ENCODE measurements at regions not wholly inside any gene's neighbourhood (a gene's known extent, or its start where the extent isn't known, plus 50 kb on each side); places are given as distances from the start of the nearest gene placed in this dataset.
"Not testable (repeated sequence)": the region's sequence is repeated elsewhere in the genome, so short reads cannot be mapped to it uniquely, and the experiment has no call there.

DNA sequence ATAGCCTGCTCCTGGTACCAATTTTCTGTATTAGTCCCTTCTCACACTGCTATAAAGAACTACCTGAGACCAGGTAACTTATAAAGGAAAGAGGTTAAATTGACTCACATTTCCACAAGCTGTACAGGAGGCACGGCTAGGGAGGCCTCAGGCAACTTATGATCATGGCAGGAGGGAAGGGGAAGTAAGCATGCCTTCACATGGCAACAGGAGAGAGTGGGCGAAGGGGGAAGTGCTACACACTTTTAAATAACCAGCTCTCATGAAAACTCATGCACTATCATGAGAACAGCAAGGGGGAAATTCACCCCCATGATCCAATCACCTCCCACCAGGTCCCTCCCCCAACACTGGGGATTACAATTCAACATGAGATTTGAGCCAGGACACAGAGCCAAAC is 284.5 kb upstream of the KLF4 start:
- TF ChIP-seq, protein P1, sequence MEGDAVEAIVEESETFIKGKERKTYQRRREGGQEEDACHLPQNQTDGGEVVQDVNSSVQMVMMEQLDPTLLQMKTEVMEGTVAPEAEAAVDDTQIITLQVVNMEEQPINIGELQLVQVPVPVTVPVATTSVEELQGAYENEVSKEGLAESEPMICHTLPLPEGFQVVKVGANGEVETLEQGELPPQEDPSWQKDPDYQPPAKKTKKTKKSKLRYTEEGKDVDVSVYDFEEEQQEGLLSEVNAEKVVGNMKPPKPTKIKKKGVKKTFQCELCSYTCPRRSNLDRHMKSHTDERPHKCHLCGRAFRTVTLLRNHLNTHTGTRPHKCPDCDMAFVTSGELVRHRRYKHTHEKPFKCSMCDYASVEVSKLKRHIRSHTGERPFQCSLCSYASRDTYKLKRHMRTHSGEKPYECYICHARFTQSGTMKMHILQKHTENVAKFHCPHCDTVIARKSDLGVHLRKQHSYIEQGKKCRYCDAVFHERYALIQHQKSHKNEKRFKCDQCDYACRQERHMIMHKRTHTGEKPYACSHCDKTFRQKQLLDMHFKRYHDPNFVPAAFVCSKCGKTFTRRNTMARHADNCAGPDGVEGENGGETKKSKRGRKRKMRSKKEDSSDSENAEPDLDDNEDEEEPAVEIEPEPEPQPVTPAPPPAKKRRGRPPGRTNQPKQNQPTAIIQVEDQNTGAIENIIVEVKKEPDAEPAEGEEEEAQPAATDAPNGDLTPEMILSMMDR (IDR thresholded peaks at IDR 0.05) = not testable (repeated sequence)
- not testable (repeated sequence) for TF ChIP-seq EZH2 (IDR thresholded peaks at IDR 0.05; ENCODE audit: borderline replicate concordance, insufficient read depth, low read depth, low read length, poor library complexity, severe bottlenecking)

Data from B cell (primary cell).